DND-41 (cell line): ENCODE measurements at regions not wholly inside any gene's neighbourhood (a gene's known extent, or its start where the extent isn't known, plus 50 kb on each side); places are given as distances from the start of the nearest gene placed in this dataset.

Experiments
- CTCF ChIP-seq: IDR thresholded peaks from 2 replicates; pipeline ENCODE4 v1.5.1; 2012; ENCODE audit warnings: borderline replicate concordance, low read length, moderate library complexity, mild to moderate bottlenecking; ENCODE audit not compliant: poor library complexity, severe bottlenecking; ENCODE audit errors: extremely low read depth
- EZH2 ChIP-seq: IDR thresholded peaks from 3 replicates; pipeline ENCODE4 v1.6.1; 2012; ENCODE audit warnings: borderline replicate concordance, low read depth, mild to moderate bottlenecking, moderate library complexity, low read length, inconsistent platforms; ENCODE audit not compliant: severe bottlenecking

GRCh38 chr3:111338059-111338698, 203.8 kb upstream of the CD96 start:
- TF ChIP-seq CTCF (peak; percentile 93), EZH2 (no peak)
